ENCODE measurements at regions not wholly inside any gene's neighbourhood (a gene's known extent, or its start where the extent isn't known, plus 50 kb on each side); places are given as distances from the start of the nearest gene placed in this dataset.

- H3F3A ChIP-seq (ENCODE audit: control insufficient read depth, insufficient read depth) = no peaks in the 10 kb centered on the region
- H3K27me3 ChIP-seq (ENCODE audit: control insufficient read depth, low read length) = peaks cover 28% of the 10 kb centered on the region
- H4K20me1 ChIP-seq (ENCODE audit: control insufficient read depth, insufficient read depth, low read depth, low read length) = no peaks in the 10 kb centered on the region
- H3K27ac ChIP-seq (ENCODE audit: low read depth, low read length) = no peak overlapping the region
- no peaks in the 10 kb centered on the region for H3K4me1 ChIP-seq (ENCODE audit: control insufficient read depth, low read length)
- TF ChIP-seq, protein P1, sequence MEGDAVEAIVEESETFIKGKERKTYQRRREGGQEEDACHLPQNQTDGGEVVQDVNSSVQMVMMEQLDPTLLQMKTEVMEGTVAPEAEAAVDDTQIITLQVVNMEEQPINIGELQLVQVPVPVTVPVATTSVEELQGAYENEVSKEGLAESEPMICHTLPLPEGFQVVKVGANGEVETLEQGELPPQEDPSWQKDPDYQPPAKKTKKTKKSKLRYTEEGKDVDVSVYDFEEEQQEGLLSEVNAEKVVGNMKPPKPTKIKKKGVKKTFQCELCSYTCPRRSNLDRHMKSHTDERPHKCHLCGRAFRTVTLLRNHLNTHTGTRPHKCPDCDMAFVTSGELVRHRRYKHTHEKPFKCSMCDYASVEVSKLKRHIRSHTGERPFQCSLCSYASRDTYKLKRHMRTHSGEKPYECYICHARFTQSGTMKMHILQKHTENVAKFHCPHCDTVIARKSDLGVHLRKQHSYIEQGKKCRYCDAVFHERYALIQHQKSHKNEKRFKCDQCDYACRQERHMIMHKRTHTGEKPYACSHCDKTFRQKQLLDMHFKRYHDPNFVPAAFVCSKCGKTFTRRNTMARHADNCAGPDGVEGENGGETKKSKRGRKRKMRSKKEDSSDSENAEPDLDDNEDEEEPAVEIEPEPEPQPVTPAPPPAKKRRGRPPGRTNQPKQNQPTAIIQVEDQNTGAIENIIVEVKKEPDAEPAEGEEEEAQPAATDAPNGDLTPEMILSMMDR (IDR thresholded peaks at IDR 0.05; ENCODE audit: low read depth, low read length, poor library complexity, severe bottlenecking) = no peak
- TF ChIP-seq EZH2phosphoT487 (IDR thresholded peaks at IDR 0.05; ENCODE audit: borderline replicate concordance, low read length) = no peak
- no peak overlapping the region for H3K4me3 ChIP-seq (ENCODE audit: low read length)
- peaks cover 4% of the 10 kb centered on the region for H3K9me3 ChIP-seq (ENCODE audit: control insufficient read depth, insufficient read depth, low read length)
- no peaks in the 10 kb centered on the region for H3K79me2 ChIP-seq (ENCODE audit: control insufficient read depth, low read length)
- H3K36me3 ChIP-seq (ENCODE audit: control insufficient read depth, low read length) = no peaks in the 10 kb centered on the region
- no peak overlapping the region for H3K4me2 ChIP-seq (ENCODE audit: low read length)
- H3K9me2 ChIP-seq (replicated peaks; ENCODE audit: control insufficient read depth, low read length) = no peaks in the 10 kb centered on the region
These were observed 221.8 kb upstream of the TNRC6C start for GRCh38 chr17:77736721-77737120.

- H3K9me3 ChIP-seq (ENCODE audit: control insufficient read depth, insufficient read depth, low read length) = peaks cover 5% of the 10 kb centered on the region
- H3F3A ChIP-seq (ENCODE audit: control insufficient read depth, insufficient read depth) = no peaks in the 10 kb centered on the region
- no peak overlapping the region for H3K4me3 ChIP-seq (ENCODE audit: low read length)
- H3K4me1 ChIP-seq (ENCODE audit: control insufficient read depth, low read length) = no peaks in the 10 kb centered on the region
- no peaks in the 10 kb centered on the region for H3K79me2 ChIP-seq (ENCODE audit: control insufficient read depth, low read length)
- H3K27me3 ChIP-seq (ENCODE audit: control insufficient read depth, low read length) = peaks cover 30% of the 10 kb centered on the region
- H3K27ac ChIP-seq (ENCODE audit: low read depth, low read length) = no peak overlapping the region
- H3K4me2 ChIP-seq (ENCODE audit: low read length) = no peak overlapping the region
- TF ChIP-seq, protein P1 (IDR thresholded peaks at IDR 0.05; ENCODE audit: low read depth, low read length, poor library complexity, severe bottlenecking) = no peak
- H3K36me3 ChIP-seq (ENCODE audit: control insufficient read depth, low read length) = no peaks in the 10 kb centered on the region
- H3K9me2 ChIP-seq (replicated peaks; ENCODE audit: control insufficient read depth, low read length) = no peaks in the 10 kb centered on the region
- no peaks in the 10 kb centered on the region for H4K20me1 ChIP-seq (ENCODE audit: control insufficient read depth, insufficient read depth, low read depth, low read length)
These were observed 220.8 kb upstream of the TNRC6C start for GRCh38 chr17:77737442-77738265.

GRCh38 chr17:77738751-77739531, 219.6 kb upstream of the TNRC6C start:
- no peaks in the 10 kb centered on the region for H3K9me2 ChIP-seq (replicated peaks; ENCODE audit: control insufficient read depth, low read length)
- no peak overlapping the region for H3K4me2 ChIP-seq (ENCODE audit: low read length)
- H4K20me1 ChIP-seq (ENCODE audit: control insufficient read depth, insufficient read depth, low read depth, low read length) = no peaks in the 10 kb centered on the region
- no peaks in the 10 kb centered on the region for H3K4me1 ChIP-seq (ENCODE audit: control insufficient read depth, low read length)
- no peaks in the 10 kb centered on the region for H3K36me3 ChIP-seq (ENCODE audit: control insufficient read depth, low read length)
- H3K4me3 ChIP-seq (ENCODE audit: low read length) = no peak overlapping the region
- H3K9me3 ChIP-seq (ENCODE audit: control insufficient read depth, insufficient read depth, low read length) = peaks cover 5% of the 10 kb centered on the region; the same call in 1 of the 2 replicates
- no peaks in the 10 kb centered on the region for H3F3A ChIP-seq (ENCODE audit: control insufficient read depth, insufficient read depth)
- TF ChIP-seq EZH2phosphoT487 (IDR thresholded peaks at IDR 0.05; ENCODE audit: borderline replicate concordance, low read length) = no peak
- TF ChIP-seq, protein P1 (IDR thresholded peaks at IDR 0.05; ENCODE audit: low read depth, low read length, poor library complexity, severe bottlenecking) = no peak
- no peaks in the 10 kb centered on the region for H3K79me2 ChIP-seq (ENCODE audit: control insufficient read depth, low read length)
- H3K27me3 ChIP-seq (ENCODE audit: control insufficient read depth, low read length) = peaks cover 19% of the 10 kb centered on the region
- no peak overlapping the region for H3K27ac ChIP-seq (ENCODE audit: low read depth, low read length)
